C4-2B (cell line): ENCODE measurements at regions not wholly inside any gene's neighbourhood (a gene's known extent, or its start where the extent isn't known, plus 50 kb on each side); places are given as distances from the start of the nearest gene placed in this dataset.
A peak's percentile ranks its signal among the peaks of the same experiment; 100 is the strongest.

Experiments used
- H3K27ac ChIP-seq: fragments of 450-650 bp; 2 replicates; pipeline ENCODE4 v1.5.1; 2017
- ZFX ChIP-seq: fragments of 450-650 bp; IDR thresholded peaks from 2 replicates; pipeline ENCODE4 v1.6.1; 2017
- TF ChIP-seq, protein P1 (sequence below): fragments of 450-650 bp; conservative IDR thresholded peaks from 2 replicates; pipeline ENCODE4 v1.5.1; 2017; ENCODE audit warnings: mild to moderate bottlenecking

GRCh38 chr12:13880613-13881012, 100.8 kb downstream of the GRIN2B start:
- TF ChIP-seq, protein P1, sequence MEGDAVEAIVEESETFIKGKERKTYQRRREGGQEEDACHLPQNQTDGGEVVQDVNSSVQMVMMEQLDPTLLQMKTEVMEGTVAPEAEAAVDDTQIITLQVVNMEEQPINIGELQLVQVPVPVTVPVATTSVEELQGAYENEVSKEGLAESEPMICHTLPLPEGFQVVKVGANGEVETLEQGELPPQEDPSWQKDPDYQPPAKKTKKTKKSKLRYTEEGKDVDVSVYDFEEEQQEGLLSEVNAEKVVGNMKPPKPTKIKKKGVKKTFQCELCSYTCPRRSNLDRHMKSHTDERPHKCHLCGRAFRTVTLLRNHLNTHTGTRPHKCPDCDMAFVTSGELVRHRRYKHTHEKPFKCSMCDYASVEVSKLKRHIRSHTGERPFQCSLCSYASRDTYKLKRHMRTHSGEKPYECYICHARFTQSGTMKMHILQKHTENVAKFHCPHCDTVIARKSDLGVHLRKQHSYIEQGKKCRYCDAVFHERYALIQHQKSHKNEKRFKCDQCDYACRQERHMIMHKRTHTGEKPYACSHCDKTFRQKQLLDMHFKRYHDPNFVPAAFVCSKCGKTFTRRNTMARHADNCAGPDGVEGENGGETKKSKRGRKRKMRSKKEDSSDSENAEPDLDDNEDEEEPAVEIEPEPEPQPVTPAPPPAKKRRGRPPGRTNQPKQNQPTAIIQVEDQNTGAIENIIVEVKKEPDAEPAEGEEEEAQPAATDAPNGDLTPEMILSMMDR = no peak
- no peak for TF ChIP-seq ZFX

GRCh38 chr12:13875744-13876143, 105.7 kb downstream of the GRIN2B start:
- no peak for TF ChIP-seq ZFX
- TF ChIP-seq, protein P1 = no peak
- no peak overlapping the region for H3K27ac ChIP-seq

More at GRCh38 chr12:13880613-13881012, 100.8 kb downstream of the GRIN2B start:
- no peak overlapping the region for H3K27ac ChIP-seq

- TF ChIP-seq ZFX = no peak
- TF ChIP-seq, protein P1 = no peak
- no peak overlapping the region for H3K27ac ChIP-seq
These were observed 111.1 kb downstream of the GRIN2B start for GRCh38 chr12:13870255-13870654.

DNA sequence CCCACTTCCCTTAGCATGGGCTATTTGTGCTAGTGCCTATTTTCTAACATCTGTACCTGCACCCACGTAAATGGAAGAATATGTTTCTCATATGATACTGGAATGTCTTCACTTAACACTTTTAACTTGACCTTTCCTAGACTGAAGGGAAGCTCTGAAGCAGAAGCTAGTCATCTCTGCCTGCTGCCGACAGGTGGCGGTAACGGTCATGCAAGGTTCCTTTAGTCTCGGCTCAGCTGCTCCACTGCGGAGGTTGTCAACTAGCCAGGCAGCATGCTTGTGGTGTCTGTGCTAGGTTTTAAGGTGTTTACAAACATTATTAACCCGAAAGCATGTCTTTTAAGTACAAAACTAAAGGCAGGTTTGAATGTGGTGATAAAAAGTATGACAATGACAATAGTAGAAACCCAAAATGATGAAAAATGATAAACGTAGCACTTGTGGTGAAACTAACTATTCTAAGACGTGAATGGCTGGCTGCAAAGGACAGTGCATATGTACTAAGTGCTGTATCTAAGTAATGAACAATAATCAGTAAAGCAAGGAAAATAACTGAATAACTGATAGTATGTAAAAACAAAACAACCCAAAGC, 117.2 kb downstream of the GRIN2B start:
- TF ChIP-seq ZFX = no peak
- TF ChIP-seq, protein P1 = peak; percentile 97
- H3K27ac ChIP-seq = no peak overlapping the region

DNA sequence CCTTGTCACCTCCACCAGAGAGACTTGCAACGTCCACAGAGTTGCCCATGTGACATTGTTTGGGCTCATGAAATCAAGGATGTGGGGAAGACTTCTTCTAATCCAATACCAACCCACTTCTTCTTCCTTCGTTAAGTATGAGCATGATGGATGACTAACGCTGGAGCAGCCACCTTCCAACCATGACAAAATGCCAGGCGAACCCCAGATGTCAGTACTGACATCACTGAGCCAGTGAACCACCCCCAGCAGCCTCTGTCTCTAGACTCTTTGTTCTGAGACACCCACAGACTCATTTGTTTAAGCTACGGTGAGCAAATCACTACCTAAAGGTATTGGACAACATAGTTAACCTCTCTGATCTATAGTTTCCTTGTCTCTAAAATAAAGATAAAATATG, 123.7 kb downstream of the GRIN2B start:
- no peak for TF ChIP-seq ZFX
- TF ChIP-seq, protein P1 = no peak
- no peak overlapping the region for H3K27ac ChIP-seq

- H3K27ac ChIP-seq = no peak overlapping the region
- TF ChIP-seq, protein P1 = no peak
- TF ChIP-seq ZFX = no peak
These were observed 127.9 kb downstream of the GRIN2B start for GRCh38 chr12:13853471-13853870.

- no peak overlapping the region for H3K27ac ChIP-seq
- no peak for TF ChIP-seq ZFX
- TF ChIP-seq, protein P1 = no peak
These were observed 129.6 kb downstream of the GRIN2B start for GRCh38 chr12:13851828-13852227.
